KOPT-K1 (cell line): ENCODE measurements at regions not wholly inside any gene's neighbourhood (a gene's known extent, or its start where the extent isn't known, plus 50 kb on each side); places are given as distances from the start of the nearest gene placed in this dataset.

Source experiments
- H3K27ac ChIP-seq: fragments of 200-600 bp; sonication (generic); 2 replicates; pipeline ENCODE4 v1.5.1; 2016; ENCODE audit warnings: antibody characterized with exemption, mild to moderate bottlenecking, low read depth, low read length; ENCODE audit not compliant: poor library complexity, severe bottlenecking
- H3K36me3 ChIP-seq: fragments of 200-600 bp; sonication (generic); 2 replicates; pipeline ENCODE4 v1.5.1; 2017; ENCODE audit warnings: antibody characterized with exemption, mild to moderate bottlenecking, low read length, moderate library complexity; ENCODE audit not compliant: insufficient read depth
- H3K9me3 ChIP-seq: fragments of 200-600 bp; sonication (generic); 2 replicates; pipeline ENCODE4 v1.5.1; 2017; ENCODE audit warnings: antibody characterized with exemption, low read length, mild to moderate bottlenecking; ENCODE audit not compliant: insufficient read depth, poor library complexity, severe bottlenecking

- H3K27ac ChIP-seq, result no peak overlapping the region
- H3K9me3 ChIP-seq, result no peaks in the 10 kb centered on the region
- no peaks in the 10 kb centered on the region for H3K36me3 ChIP-seq
Observed at GRCh38 chr7:21214657-21215056, 213.2 kb upstream of the SP4 start.

DNA sequence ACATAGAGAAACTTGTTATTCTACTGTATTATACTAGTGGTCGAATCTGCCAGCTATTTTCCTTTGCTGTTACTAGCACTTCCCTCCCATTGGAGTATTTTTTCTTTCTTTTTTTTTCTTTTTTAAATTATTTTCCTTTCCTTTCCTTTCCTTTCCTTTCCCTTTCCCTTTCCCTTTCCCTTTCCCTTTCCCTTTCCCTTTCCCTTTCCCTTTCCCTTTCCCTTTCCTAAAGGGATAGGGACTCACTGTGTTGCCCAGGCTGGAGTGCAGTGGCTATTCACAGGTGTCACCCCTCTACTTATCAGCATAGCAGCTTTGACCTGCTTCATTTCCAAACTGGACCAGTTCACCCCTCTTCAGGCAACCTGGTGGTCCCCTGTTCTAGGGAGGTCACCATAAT, 212.6 kb upstream of the SP4 start:
- Histone ChIP-seq H3K9me3 (no peaks in the 10 kb centered on the region), H3K27ac (no peak overlapping the region), H3K36me3 (no peaks in the 10 kb centered on the region)

DNA sequence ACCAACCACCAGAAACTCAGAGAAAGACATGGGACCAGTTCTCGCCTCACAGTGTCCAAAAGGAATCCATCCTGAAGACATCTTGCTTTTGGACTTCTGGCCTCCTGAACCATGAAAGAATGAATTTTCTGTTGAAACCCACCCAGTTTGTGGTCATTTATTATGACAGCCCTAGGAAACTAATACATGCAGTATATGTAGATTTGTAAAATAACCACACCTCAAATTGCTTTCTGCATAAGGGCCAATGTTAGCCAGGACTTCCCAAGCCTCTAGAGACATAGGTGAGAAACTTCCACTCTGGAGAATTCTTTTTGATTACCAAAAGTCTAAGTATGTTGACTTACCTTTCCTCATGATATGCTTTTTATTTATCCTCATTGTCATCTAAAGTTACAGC, 210.5 kb upstream of the SP4 start:
- H3K27ac ChIP-seq, result no peak overlapping the region
- H3K9me3 ChIP-seq, result no peaks in the 10 kb centered on the region
- no peaks in the 10 kb centered on the region for H3K36me3 ChIP-seq

GRCh38 chr7:21218155-21218554, 209.7 kb upstream of the SP4 start:
- no peaks in the 10 kb centered on the region for H3K9me3 ChIP-seq
- H3K27ac ChIP-seq, result no peak overlapping the region
- H3K36me3 ChIP-seq, result no peaks in the 10 kb centered on the region

GRCh38 chr7:21221130-21221529, 206.8 kb upstream of the SP4 start:
- H3K9me3 ChIP-seq, result no peaks in the 10 kb centered on the region
- H3K36me3 ChIP-seq, result no peaks in the 10 kb centered on the region
- no peak overlapping the region for H3K27ac ChIP-seq

- Histone ChIP-seq H3K9me3 (no peaks in the 10 kb centered on the region), H3K36me3 (no peaks in the 10 kb centered on the region), H3K27ac (no peak overlapping the region)
Observed at GRCh38 chr7:21238400-21239116, 189.3 kb upstream of the SP4 start.

DNA sequence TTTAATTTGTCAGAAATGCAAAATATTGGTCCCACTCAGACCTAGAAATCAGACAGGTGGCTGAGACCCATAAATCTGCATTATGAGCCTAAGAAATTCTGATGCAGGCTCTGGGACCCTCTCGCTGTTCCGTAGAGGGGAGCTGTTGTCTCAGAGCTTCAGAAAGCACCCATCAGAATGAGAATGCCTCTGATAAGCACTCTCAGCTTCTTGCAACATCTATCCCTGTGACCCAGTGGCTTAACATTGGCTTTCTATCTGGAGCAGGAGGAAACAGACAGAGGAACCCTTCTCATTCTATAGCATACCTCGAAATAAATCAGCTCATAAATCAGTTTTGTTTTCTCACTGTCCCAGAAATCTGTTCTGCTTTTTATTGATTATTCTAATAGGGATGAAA, 184.6 kb upstream of the SP4 start:
- H3K27ac ChIP-seq, result no peak overlapping the region
- no peaks in the 10 kb centered on the region for H3K36me3 ChIP-seq
- no peaks in the 10 kb centered on the region for H3K9me3 ChIP-seq

- Histone ChIP-seq H3K36me3 (no peaks in the 10 kb centered on the region), H3K9me3 (no peaks in the 10 kb centered on the region)
Observed at GRCh38 chr7:21251151-21251800, 176.6 kb upstream of the SP4 start.

GRCh38 chr7:21253740-21254687, 173.9 kb upstream of the SP4 start:
- Histone ChIP-seq H3K27ac (no peak overlapping the region), H3K36me3 (no peaks in the 10 kb centered on the region), H3K9me3 (no peaks in the 10 kb centered on the region)

More at GRCh38 chr7:21251151-21251800, 176.6 kb upstream of the SP4 start:
- no peak overlapping the region for H3K27ac ChIP-seq

DNA sequence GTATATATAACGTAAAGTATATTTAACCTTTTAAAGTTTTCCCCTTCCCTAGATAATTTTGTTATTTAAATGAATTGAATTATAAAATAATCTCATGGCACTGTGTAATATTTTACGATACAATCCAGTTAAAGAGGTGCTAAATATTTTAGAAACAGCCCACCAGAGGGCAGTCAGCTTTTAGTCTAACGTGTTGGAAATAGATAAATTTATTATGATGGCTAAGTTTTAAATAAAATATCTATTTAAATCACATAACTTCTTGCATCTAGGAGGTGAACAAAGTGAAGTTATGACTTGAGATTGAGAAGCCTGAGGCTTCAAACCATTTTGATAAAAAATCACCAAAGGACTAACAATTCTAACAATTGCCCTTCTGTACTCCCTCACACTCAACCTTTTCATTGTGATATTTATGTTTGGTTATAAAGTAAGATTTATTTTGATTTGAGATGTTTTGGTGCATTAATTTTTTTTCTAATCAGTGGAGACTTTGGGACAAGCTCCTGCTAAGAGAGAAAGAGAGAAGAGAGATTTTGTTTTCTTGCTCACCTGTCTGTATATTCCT, 171.5 kb upstream of the SP4 start:
- no peak overlapping the region for H3K27ac ChIP-seq
- no peaks in the 10 kb centered on the region for H3K36me3 ChIP-seq
- no peaks in the 10 kb centered on the region for H3K9me3 ChIP-seq

DNA sequence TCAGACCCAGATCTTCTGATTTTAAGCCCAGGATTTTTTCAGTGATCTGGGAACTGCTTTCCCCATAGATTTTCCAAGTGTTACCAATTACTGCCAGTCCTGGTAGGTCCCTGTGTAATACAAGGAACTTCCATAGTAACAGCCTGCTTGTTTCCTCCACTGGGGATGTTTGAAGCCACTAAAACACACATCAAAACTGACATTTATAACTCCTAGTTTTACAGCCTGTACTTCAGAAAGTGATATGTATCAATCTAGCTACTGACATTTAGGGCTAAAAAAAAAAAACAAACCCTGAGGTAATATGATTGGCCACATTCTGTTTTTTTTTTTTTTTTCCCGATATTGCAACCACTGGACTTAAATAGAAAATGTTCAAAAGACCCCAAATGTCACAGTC, 166.9 kb upstream of the SP4 start:
- Histone ChIP-seq H3K27ac (no peak overlapping the region), H3K36me3 (no peaks in the 10 kb centered on the region), H3K9me3 (no peaks in the 10 kb centered on the region)

GRCh38 chr7:21261627-21262594, 166.0 kb upstream of the SP4 start:
- Histone ChIP-seq H3K27ac (no peak overlapping the region), H3K36me3 (no peaks in the 10 kb centered on the region), H3K9me3 (no peaks in the 10 kb centered on the region)

DNA sequence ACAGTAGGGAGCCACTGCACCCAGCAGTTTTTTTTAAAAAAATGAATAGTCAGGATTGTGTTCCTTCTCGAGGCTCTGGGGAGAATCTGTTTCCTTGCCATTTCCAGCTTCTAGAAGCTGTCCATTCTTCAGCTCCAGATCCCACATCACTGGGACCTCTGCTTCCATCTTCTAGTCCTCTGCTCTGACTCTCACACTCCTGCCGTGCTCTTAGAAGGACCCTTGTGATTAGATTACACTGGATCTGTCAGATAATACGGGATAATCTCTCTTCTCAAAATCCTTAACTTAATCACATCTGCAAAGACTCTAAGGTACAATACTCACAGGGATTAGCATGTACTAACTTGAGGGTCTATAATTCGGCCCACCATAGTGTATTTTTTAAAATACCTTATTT, 158.9 kb upstream of the SP4 start:
- no peak overlapping the region for H3K27ac ChIP-seq
- no peaks in the 10 kb centered on the region for H3K9me3 ChIP-seq
- no peaks in the 10 kb centered on the region for H3K36me3 ChIP-seq

DNA sequence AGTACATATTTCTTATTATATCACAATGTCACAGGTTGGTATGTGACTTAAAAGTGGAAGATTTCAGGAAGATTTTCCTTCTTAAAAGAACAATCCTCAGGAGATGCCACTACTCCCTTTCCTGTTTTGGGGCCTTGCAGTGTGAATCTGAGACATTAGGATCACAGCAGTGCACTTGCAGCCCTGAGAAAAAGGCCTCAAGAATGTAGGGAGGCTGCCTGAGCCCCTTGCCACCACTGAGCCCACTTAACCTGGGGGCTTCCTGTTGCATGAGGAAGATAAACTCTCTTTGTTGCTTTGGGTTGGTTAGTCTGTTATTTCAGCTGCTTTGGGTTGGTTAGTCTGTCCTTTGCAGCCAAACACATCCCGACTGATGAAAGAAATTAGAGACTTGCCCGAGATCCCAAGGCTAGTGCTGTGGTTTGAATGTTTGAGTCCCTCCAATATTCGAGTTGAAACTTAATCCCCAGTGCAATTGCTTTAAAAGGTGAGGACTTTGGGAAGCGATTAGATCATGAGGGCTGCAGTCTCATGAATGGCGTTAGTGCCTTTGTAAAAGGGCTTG, 151.3 kb upstream of the SP4 start:
- H3K36me3 ChIP-seq, result no peaks in the 10 kb centered on the region
- no peaks in the 10 kb centered on the region for H3K9me3 ChIP-seq
- no peak overlapping the region for H3K27ac ChIP-seq
